GM12878 (cell line): ENCODE measurements at regions not wholly inside any gene's neighbourhood (a gene's known extent, or its start where the extent isn't known, plus 50 kb on each side); places are given as distances from the start of the nearest gene placed in this dataset.

Experiments
- CTCF ChIP-seq, 3 experiments: IDR thresholded peaks in 2 of 3; conservative IDR thresholded peaks in 1 of 3; 2 replicates each; pipeline ENCODE4 v1.5.1; 2011; ENCODE audit warnings: low read depth in 3 of 3, low read length in 3 of 3, mild to moderate bottlenecking in 3 of 3, control low read depth in 2 of 3, moderate library complexity in 2 of 3, inconsistent platforms in 1 of 3, mixed read lengths in 1 of 3; ENCODE audit not compliant: control insufficient read depth in 2 of 3, insufficient read depth in 1 of 3; ENCODE audit errors: extremely low read depth in 1 of 3
- ESRRA ChIP-seq: IDR thresholded peaks from 2 replicates; pipeline ENCODE4 v1.6.1; 2012; ENCODE audit warnings: mild to moderate bottlenecking, low read length, improper control_type of control experiment
- EZH2 ChIP-seq: IDR thresholded peaks from 2 replicates; pipeline ENCODE4 v1.6.1; 2012; ENCODE audit warnings: low read depth, mild to moderate bottlenecking, control low read depth, inconsistent platforms, low read length, borderline replicate concordance; ENCODE audit not compliant: control insufficient read depth
- IKZF1 ChIP-seq: fragments of 450-650 bp; conservative IDR thresholded peaks from 2 replicates; pipeline ENCODE4 v1.6.1; 2017; ENCODE audit warnings: antibody characterized with exemption, mild to moderate bottlenecking
- POLR2AphosphoS5 ChIP-seq: IDR thresholded peaks from 2 replicates; pipeline ENCODE4 v1.6.1; 2011; ENCODE audit warnings: mild to moderate bottlenecking, low read length, inconsistent platforms
- RELA ChIP-seq: fragments of 450-650 bp; IDR thresholded peaks from 2 replicates; pipeline ENCODE4 v1.8.0; 2014; ENCODE audit warnings: borderline replicate concordance; ENCODE audit not compliant: partially characterized antibody
- SP1 ChIP-seq: IDR thresholded peaks from one replicate; pipeline ENCODE4 v1.6.1; 2011; ENCODE audit warnings: low read depth, low read length
- ZBED1 ChIP-seq: IDR thresholded peaks from 2 replicates; pipeline ENCODE4 v1.6.1; 2016; ENCODE audit warnings: borderline replicate concordance
- ZBTB4 ChIP-seq: fragments of 450-650 bp; formaldehyde crosslinking; IDR thresholded peaks from 2 replicates; pipeline ENCODE4 v1.4.0; 2022; ENCODE audit warnings: mild to moderate bottlenecking, moderate library complexity
- TF ChIP-seq, protein P1 (sequence below): IDR thresholded peaks from 2 replicates; pipeline ENCODE4 v1.6.1; 2012; ENCODE audit warnings: low read depth, low read length, improper control_type of control experiment

DNA sequence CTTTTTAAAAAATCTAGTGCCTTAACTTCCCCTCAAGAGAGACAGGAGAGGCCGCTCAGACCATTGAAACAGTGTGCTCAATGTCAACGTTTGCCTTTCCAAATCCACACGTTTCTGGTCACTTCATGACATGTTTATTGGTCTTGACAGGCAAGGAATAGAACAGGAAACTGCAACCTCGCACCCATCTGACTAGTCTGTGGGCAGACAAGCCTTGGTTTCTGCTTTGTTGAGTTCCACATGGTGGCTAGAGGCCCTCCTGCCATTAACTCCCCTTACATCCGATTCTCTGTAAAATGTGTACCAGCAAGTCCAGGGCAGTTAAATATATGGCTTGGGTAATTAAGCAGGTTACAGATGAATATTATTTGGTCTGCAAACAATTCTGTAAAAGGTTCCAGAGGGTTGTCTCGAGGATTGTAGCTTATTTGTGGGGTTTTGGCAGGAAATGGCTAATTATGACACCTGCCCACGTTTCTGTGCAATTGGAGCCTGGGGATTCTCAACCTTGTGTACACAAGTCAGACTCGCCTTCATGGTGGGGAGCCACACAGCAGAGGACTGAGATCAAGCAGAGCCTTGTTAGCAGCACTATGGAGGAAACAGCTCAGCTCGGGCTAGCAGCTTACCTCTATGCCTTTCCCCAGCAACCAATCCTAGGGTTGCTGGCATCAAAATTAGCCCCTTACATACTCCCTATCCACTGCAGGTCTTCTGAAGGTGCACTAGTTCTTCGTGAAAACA is 317.5 kb upstream of the IGF1R start:
- no peak for TF ChIP-seq SP1
- TF ChIP-seq RELA = no peak
- no peak for TF ChIP-seq ESRRA
- TF ChIP-seq POLR2AphosphoS5 = no peak
- no peak for TF ChIP-seq ZBED1
- TF ChIP-seq CTCF (IDR thresholded peaks at IDR 0.05 in 2 of 3, conservative IDR thresholded peaks at IDR 0.05 in 1 of 3; ENCODE audit: control insufficient read depth in 2 of 3, extremely low read depth in 1 of 3, insufficient read depth in 1 of 3, low read depth in 3 of 3, low read length in 3 of 3) = no peak
- no peak for TF ChIP-seq IKZF1
- TF ChIP-seq ZBTB4 = no peak
- TF ChIP-seq, protein P1, sequence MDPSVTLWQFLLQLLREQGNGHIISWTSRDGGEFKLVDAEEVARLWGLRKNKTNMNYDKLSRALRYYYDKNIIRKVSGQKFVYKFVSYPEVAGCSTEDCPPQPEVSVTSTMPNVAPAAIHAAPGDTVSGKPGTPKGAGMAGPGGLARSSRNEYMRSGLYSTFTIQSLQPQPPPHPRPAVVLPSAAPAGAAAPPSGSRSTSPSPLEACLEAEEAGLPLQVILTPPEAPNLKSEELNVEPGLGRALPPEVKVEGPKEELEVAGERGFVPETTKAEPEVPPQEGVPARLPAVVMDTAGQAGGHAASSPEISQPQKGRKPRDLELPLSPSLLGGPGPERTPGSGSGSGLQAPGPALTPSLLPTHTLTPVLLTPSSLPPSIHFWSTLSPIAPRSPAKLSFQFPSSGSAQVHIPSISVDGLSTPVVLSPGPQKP = no peak
- no peak for TF ChIP-seq EZH2
